RWPE1 (cell line): ENCODE measurements at regions not wholly inside any gene's neighbourhood (a gene's known extent, or its start where the extent isn't known, plus 50 kb on each side); places are given as distances from the start of the nearest gene placed in this dataset.

Experiments
- CTCF ChIA-PET: fragments of 350-600 bp; sonication (Branson Sonifier 250); formaldehyde crosslinking; extraction: SDS; loops from one replicate; lab custom pipeline; 2021; lab: Yijun Ruan, JAX
- POLR2A ChIA-PET: fragments of 400-600 bp; formaldehyde crosslinking; extraction: SDS; loops from one replicate; lab custom pipeline; 2020; ENCODE audit warnings: antibody characterized with exemption; ENCODE audit not compliant: low non-redundant PET; lab: Yijun Ruan, JAX
- DNase-seq: peaks from one replicate; pipeline ENCODE4 v3.0.0; 2012; ENCODE audit warnings: low spot score
- H3K27ac ChIP-seq: fragments of 450-650 bp; 2 replicates; pipeline ENCODE4 v1.5.1; 2017
- TF ChIP-seq, protein P1 (sequence below): fragments of 450-650 bp; conservative IDR thresholded peaks from 2 replicates; pipeline ENCODE4 v1.5.1; 2017; ENCODE audit warnings: low read depth, mild to moderate bottlenecking

GRCh38 chr5:68352166-68352565 is 136.6 kb downstream of the PIK3R1 start:
- no peak for DNase-seq
- ChIA-PET CTCF (no interaction called here), POLR2A (no interaction called here)

DNA sequence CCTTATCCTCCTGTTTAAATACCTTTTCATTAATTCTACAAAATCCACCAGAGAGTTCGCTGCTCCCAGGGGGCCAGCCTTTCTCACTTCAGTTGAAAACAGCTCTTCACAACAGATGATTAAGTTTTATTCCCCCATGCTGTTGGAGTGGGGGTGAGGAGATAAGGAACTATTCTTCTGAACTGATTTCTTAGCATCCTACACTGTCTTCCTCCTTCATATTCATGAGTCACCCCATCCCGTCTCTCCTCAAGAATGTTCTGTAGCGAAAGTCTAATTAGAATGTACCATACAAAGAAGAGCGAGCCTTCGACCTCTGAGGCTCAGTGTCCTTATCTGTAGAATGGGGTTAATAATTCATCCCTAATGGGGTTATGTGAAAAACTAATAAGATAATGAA is 138.0 kb downstream of the PIK3R1 start:
- H3K27ac ChIP-seq, result no peak overlapping the region
- POLR2A ChIA-PET, result no interaction called here
- DNase-seq, result no peak
- TF ChIP-seq, protein P1, sequence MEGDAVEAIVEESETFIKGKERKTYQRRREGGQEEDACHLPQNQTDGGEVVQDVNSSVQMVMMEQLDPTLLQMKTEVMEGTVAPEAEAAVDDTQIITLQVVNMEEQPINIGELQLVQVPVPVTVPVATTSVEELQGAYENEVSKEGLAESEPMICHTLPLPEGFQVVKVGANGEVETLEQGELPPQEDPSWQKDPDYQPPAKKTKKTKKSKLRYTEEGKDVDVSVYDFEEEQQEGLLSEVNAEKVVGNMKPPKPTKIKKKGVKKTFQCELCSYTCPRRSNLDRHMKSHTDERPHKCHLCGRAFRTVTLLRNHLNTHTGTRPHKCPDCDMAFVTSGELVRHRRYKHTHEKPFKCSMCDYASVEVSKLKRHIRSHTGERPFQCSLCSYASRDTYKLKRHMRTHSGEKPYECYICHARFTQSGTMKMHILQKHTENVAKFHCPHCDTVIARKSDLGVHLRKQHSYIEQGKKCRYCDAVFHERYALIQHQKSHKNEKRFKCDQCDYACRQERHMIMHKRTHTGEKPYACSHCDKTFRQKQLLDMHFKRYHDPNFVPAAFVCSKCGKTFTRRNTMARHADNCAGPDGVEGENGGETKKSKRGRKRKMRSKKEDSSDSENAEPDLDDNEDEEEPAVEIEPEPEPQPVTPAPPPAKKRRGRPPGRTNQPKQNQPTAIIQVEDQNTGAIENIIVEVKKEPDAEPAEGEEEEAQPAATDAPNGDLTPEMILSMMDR, result no peak
- CTCF ChIA-PET, result no interaction called here

More at GRCh38 chr5:68352166-68352565, 136.6 kb downstream of the PIK3R1 start:
- H3K27ac ChIP-seq, result no peak overlapping the region
- TF ChIP-seq, protein P1, result no peak

- no peak for DNase-seq
- no peak overlapping the region for H3K27ac ChIP-seq
- POLR2A ChIA-PET, result interaction anchor here (0.6 kb wide), 1 partner anchor 125 kb away, joined by 3 read pairs; no protein-coding TSS in a partner anchor
- CTCF ChIA-PET, result interaction anchor here (1.3 kb wide), 1 partner anchor 11 kb away, joined by 5 read pairs; no protein-coding TSS in a partner anchor
- TF ChIP-seq, protein P1, result no peak
Observed at GRCh38 chr5:68354315-68354714, 138.8 kb downstream of the PIK3R1 start.

GRCh38 chr5:68356216-68356615 is 140.7 kb downstream of the PIK3R1 start:
- POLR2A ChIA-PET, result no interaction called here
- TF ChIP-seq, protein P1, result no peak
- DNase-seq, result no peak
- CTCF ChIA-PET, result no interaction called here
- no peak overlapping the region for H3K27ac ChIP-seq

DNA sequence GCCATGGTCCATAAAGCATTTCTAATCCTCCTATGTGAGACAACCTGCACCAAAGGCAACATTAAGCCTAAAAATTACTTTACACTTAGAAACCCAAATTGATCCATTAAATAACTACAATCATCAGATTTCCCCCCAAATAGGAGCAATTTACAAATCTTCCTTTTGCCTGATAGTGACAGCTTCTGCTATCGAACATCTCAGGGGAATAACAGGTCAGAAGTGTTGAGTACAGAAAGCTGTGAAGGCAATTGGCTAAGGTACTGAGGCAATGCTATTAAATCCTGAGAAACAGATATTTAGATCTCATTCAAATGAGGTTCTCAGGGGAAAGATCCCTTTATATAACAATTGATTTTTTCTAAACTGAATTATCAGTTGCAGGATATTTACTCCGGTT is 141.1 kb downstream of the PIK3R1 start:
- ChIA-PET CTCF (no interaction called here), POLR2A (no interaction called here)
- no peak overlapping the region for H3K27ac ChIP-seq
- TF ChIP-seq, protein P1, result no peak
- no peak for DNase-seq

GRCh38 chr5:68359699-68360098 is 144.1 kb downstream of the PIK3R1 start:
- TF ChIP-seq, protein P1, result no peak
- no peak overlapping the region for H3K27ac ChIP-seq
- ChIA-PET POLR2A (no interaction called here), CTCF (interaction anchor here (0.6 kb wide), 1 partner anchor 74 kb away, joined by 3 read pairs; no protein-coding TSS in a partner anchor)
- DNase-seq, result no peak
